Suprapubic skin (tissue), 4 donors: ENCODE measurements at regions not wholly inside any gene's neighbourhood (a gene's known extent, or its start where the extent isn't known, plus 50 kb on each side); places are given as distances from the start of the nearest gene placed in this dataset.

Experiments
- DNase-seq, 2 donors: peaks; one replicate each; pipeline ENCODE4 v3.0.0-alpha.2; 2019; ENCODE audit warnings: low spot score in 2 of 2
- H3K27ac ChIP-seq: fragments of 200-600 bp; sonication (generic); one replicate; pipeline ENCODE4 v1.5.1; 2019
- H3K27me3 ChIP-seq: fragments of 200-600 bp; sonication (generic); one replicate; pipeline ENCODE4 v1.5.1; 2019
- H3K36me3 ChIP-seq: fragments of 200-600 bp; sonication (generic); one replicate; pipeline ENCODE4 v1.5.1; 2019
- H3K4me1 ChIP-seq: fragments of 200-600 bp; sonication (generic); one replicate; pipeline ENCODE4 v1.5.1; 2019
- H3K4me3 ChIP-seq: fragments of 200-600 bp; sonication (generic); one replicate; pipeline ENCODE4 v1.5.1; 2019; ENCODE audit warnings: mild to moderate bottlenecking
- H3K9me3 ChIP-seq: fragments of 200-600 bp; sonication (generic); one replicate; pipeline ENCODE4 v1.5.1; 2019
- CTCF ChIP-seq, 2 donors: fragments of 200-600 bp in 1 of 2; fragments of 450-650 bp in 1 of 2; sonication (generic) in 1 of 2; IDR thresholded peaks; one replicate each; pipeline ENCODE4 v1.5.1; 2016 to 2019; ENCODE audit warnings: antibody characterized with exemption in 2 of 2, mild to moderate bottlenecking in 1 of 2, moderate library complexity in 1 of 2
- EP300 ChIP-seq: sonication (generic); formaldehyde crosslinking; IDR thresholded peaks from one replicate; pipeline ENCODE4 v1.6.1; 2017; ENCODE audit warnings: antibody characterized with exemption
- POLR2A ChIP-seq, 2 donors: fragments of 450-650 bp; IDR thresholded peaks; one replicate each; pipeline ENCODE4 v1.6.1; 2017; ENCODE audit warnings: antibody characterized with exemption in 2 of 2, mild to moderate bottlenecking in 2 of 2, moderate library complexity in 2 of 2
- POLR2AphosphoS5 ChIP-seq, 3 donors: sonication (generic); formaldehyde crosslinking; IDR thresholded peaks; one replicate each; pipeline ENCODE4 v1.6.1; 2017; ENCODE audit warnings: antibody characterized with exemption in 3 of 3
- WGBS: methylation state at CpG from one replicate; pipeline ENCODE4 v1.1.5; 2018; 5-methylcytosine and 5-hydroxymethylcytosine counted together

- Histone ChIP-seq H3K27me3 (no peaks in the 10 kb centered on the region), H3K4me1 (no peaks in the 10 kb centered on the region), H3K27ac (no peak overlapping the region), H3K36me3 (no peaks in the 10 kb centered on the region), H3K4me3 (no peak overlapping the region), H3K9me3 (no peaks in the 10 kb centered on the region)
- WGBS, result 90% methylated on average over 3 of the region's 3 CpGs
- no peak for TF ChIP-seq CTCF (IDR thresholded peaks at IDR 0.05)
- no peak for TF ChIP-seq POLR2AphosphoS5 (IDR thresholded peaks at IDR 0.05)
- TF ChIP-seq POLR2A (IDR thresholded peaks at IDR 0.05), result no peak
- TF ChIP-seq EP300, result no peak
- DNase-seq, result no peak
Observed at GRCh38 chr1:98253145-98253544, 332.3 kb upstream of the DPYD start.

GRCh38 chr1:98251497-98251896 lies 330.7 kb upstream of the DPYD start:
- TF ChIP-seq CTCF (IDR thresholded peaks at IDR 0.05), result no peak
- TF ChIP-seq POLR2A (IDR thresholded peaks at IDR 0.05), result no peak
- no peak for TF ChIP-seq POLR2AphosphoS5 (IDR thresholded peaks at IDR 0.05)
- TF ChIP-seq EP300, result no peak
- no peaks in the 10 kb centered on the region for H3K36me3 ChIP-seq
- DNase-seq, result no peak
- no peak overlapping the region for H3K4me3 ChIP-seq
- H3K27ac ChIP-seq, result no peak overlapping the region
- H3K9me3 ChIP-seq, result no peaks in the 10 kb centered on the region
- H3K4me1 ChIP-seq, result no peaks in the 10 kb centered on the region
- WGBS, result 92% methylated on average over 1 of the region's 2 CpGs
- H3K27me3 ChIP-seq, result no peaks in the 10 kb centered on the region

GRCh38 chr1:98232678-98233077 lies 311.8 kb upstream of the DPYD start:
- DNase-seq, result no peak
- Histone ChIP-seq H3K36me3 (no peaks in the 10 kb centered on the region), H3K9me3 (peaks cover 11% of the 10 kb centered on the region), H3K4me3 (no peak overlapping the region), H3K4me1 (no peaks in the 10 kb centered on the region), H3K27me3 (no peaks in the 10 kb centered on the region), H3K27ac (no peak overlapping the region)
- 95% methylated on average over 2 of the region's 3 CpGs for WGBS
- no peak for TF ChIP-seq EP300
- no peak for TF ChIP-seq CTCF (IDR thresholded peaks at IDR 0.05)
- no peak for TF ChIP-seq POLR2A (IDR thresholded peaks at IDR 0.05)
- no peak for TF ChIP-seq POLR2AphosphoS5 (IDR thresholded peaks at IDR 0.05)

- Histone ChIP-seq H3K27ac (no peak overlapping the region), H3K4me1 (no peaks in the 10 kb centered on the region), H3K27me3 (no peaks in the 10 kb centered on the region), H3K36me3 (no peaks in the 10 kb centered on the region), H3K4me3 (no peak overlapping the region), H3K9me3 (no peaks in the 10 kb centered on the region)
- WGBS, result 79% methylated on average over 1 of the region's 1 CpG
- no peak for DNase-seq
- TF ChIP-seq POLR2AphosphoS5 (IDR thresholded peaks at IDR 0.05), result no peak
- no peak for TF ChIP-seq CTCF (IDR thresholded peaks at IDR 0.05)
Observed at GRCh38 chr1:98222706-98223105, 301.9 kb upstream of the DPYD start.

- H3K27me3 ChIP-seq, result no peaks in the 10 kb centered on the region
- no peaks in the 10 kb centered on the region for H3K4me1 ChIP-seq
- H3K4me3 ChIP-seq, result no peak overlapping the region
- H3K36me3 ChIP-seq, result no peaks in the 10 kb centered on the region
- TF ChIP-seq EP300, result no peak
- no peak for TF ChIP-seq CTCF (IDR thresholded peaks at IDR 0.05)
- TF ChIP-seq POLR2A (IDR thresholded peaks at IDR 0.05), result no peak
- no peak for TF ChIP-seq POLR2AphosphoS5 (IDR thresholded peaks at IDR 0.05)
- 85% methylated on average over 3 of the region's 3 CpGs for WGBS
- no peak overlapping the region for H3K27ac ChIP-seq
- no peaks in the 10 kb centered on the region for H3K9me3 ChIP-seq
- DNase-seq, result no peak
Observed at GRCh38 chr1:98221923-98222322, 301.1 kb upstream of the DPYD start.
